ENCODE measurements at regions not wholly inside any gene's neighbourhood (a gene's known extent, or its start where the extent isn't known, plus 50 kb on each side); places are given as distances from the start of the nearest gene placed in this dataset.
A peak's percentile ranks its signal among the peaks of the same experiment; 100 is the strongest.

DNA sequence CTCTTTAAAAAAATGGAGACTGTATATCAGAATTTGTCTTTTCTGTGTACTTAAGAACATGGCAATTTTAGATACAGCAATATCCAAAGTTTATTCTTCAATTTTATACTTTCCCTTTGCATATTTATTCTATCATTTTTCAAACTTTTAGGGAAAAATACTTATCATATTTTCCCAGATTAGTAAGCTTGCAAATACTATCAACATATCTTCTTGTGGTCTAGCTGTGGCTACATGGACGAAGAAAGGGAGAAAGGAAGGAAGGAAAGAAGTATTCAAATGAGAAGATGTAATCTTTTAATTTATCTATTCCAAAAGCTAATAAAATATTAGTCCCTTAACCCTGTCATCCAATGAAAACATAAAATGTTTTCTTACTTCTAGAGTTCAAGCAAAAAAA lies 797.8 kb upstream of the GALNTL6 start (continued):
- TF ChIP-seq, protein P1, sequence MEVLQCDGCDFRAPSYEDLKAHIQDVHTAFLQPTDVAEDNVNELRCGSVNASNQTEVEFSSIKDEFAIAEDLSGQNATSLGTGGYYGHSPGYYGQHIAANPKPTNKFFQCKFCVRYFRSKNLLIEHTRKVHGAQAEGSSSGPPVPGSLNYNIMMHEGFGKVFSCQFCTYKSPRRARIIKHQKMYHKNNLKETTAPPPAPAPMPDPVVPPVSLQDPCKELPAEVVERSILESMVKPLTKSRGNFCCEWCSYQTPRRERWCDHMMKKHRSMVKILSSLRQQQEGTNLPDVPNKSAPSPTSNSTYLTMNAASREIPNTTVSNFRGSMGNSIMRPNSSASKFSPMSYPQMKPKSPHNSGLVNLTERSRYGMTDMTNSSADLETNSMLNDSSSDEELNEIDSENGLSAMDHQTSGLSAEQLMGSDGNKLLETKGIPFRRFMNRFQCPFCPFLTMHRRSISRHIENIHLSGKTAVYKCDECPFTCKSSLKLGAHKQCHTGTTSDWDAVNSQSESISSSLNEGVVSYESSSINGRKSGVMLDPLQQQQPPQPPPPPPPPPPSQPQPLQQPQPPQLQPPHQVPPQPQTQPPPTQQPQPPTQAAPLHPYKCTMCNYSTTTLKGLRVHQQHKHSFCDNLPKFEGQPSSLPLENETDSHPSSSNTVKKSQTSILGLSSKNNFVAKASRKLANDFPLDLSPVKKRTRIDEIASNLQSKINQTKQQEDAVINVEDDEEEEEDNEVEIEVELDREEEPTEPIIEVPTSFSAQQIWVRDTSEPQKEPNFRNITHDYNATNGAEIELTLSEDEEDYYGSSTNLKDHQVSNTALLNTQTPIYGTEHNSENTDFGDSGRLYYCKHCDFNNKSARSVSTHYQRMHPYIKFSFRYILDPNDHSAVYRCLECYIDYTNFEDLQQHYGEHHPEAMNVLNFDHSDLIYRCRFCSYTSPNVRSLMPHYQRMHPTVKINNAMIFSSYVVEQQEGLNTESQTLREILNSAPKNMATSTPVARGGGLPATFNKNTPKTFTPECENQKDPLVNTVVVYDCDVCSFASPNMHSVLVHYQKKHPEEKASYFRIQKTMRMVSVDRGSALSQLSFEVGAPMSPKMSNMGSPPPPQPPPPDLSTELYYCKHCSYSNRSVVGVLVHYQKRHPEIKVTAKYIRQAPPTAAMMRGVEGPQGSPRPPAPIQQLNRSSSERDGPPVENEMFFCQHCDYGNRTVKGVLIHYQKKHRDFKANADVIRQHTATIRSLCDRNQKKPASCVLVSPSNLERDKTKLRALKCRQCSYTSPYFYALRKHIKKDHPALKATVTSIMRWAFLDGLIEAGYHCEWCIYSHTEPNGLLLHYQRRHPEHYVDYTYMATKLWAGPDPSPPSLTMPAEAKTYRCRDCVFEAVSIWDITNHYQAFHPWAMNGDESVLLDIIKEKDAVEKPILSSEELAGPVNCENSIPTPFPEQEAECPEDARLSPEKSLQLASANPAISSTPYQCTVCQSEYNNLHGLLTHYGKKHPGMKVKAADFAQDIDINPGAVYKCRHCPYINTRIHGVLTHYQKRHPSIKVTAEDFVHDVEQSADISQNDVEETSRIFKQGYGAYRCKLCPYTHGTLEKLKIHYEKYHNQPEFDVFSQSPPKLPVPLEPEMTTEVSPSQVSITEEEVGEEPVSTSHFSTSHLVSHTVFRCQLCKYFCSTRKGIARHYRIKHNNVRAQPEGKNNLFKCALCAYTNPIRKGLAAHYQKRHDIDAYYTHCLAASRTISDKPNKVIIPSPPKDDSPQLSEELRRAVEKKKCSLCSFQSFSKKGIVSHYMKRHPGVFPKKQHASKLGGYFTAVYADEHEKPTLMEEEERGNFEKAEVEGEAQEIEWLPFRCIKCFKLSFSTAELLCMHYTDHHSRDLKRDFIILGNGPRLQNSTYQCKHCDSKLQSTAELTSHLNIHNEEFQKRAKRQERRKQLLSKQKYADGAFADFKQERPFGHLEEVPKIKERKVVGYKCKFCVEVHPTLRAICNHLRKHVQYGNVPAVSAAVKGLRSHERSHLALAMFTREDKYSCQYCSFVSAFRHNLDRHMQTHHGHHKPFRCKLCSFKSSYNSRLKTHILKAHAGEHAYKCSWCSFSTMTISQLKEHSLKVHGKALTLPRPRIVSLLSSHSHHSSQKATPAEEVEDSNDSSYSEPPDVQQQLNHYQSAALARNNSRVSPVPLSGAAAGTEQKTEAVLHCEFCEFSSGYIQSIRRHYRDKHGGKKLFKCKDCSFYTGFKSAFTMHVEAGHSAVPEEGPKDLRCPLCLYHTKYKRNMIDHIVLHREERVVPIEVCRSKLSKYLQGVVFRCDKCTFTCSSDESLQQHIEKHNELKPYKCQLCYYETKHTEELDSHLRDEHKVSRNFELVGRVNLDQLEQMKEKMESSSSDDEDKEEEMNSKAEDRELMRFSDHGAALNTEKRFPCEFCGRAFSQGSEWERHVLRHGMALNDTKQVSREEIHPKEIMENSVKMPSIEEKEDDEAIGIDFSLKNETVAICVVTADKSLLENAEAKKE (CRISPR knock-in tag; IDR thresholded peaks at IDR 0.05) = no peak

DNA sequence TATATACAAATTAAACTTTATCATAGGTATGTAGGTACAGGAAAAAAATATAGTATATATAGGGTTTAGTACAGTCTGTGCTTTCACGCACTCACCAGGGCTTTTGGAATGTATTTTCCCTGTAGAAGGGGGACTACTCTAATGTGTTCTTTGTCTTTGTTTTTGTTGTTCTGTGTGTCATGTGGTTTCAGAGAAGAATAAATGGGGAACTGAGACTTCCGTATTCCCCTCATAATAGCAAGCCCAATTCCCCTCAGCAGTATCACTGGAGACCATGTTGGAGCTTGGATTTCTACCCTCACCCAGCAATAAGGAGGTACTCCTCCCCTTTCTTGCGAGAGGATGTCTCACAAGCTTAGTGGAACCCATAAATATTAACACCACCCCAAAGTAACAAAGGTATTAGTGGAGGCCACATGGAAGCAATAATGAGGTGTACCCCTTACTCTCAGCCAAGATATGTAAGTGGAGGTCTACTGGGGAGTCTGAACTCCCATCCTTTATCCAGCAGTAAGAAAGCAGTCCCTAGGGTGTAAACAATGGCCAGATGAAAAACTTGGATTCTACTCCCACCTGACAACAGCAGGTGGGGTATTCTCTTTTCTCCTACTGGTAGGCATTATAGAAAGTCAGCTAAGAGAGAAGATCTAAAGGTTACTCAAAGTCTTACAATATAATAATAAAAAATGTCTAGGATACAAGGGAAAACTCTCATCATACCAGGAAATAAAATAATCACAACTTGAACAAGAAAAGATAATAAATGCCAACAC lies 805.4 kb upstream of the GALNTL6 start:
- ATAC-seq = no peak
- peak overlapping the region; percentile 83 for H3K27ac Mint-ChIP-seq
- Histone ChIP-seq H4K20me1 (replicated peaks; ENCODE audit: insufficient read depth) (no peaks in the 10 kb centered on the region), H2AFZ (peak overlapping the region; percentile 20; the same call in 1 of the 2 replicates), H3K27ac (ENCODE audit: low read depth) (no peak overlapping the region), H3K4me3 (no peak overlapping the region), H3K79me2 (replicated peaks; ENCODE audit: insufficient read depth) (no peaks in the 10 kb centered on the region), H3K4me1 (ENCODE audit: insufficient read depth) (peaks cover 15% of the 10 kb centered on the region), H3K36me3 (ENCODE audit: insufficient read depth) (no peaks in the 10 kb centered on the region; the same call in 1 of the 2 replicates), H3F3A (replicated peaks; ENCODE audit: low read depth) (no peaks in the 10 kb centered on the region), H3K27me3 (ENCODE audit: insufficient read depth) (no peaks in the 10 kb centered on the region), H3K9me2 (ENCODE audit: insufficient read depth) (no peaks in the 10 kb centered on the region), H3K4me2 (peak overlapping the region; percentile 10; the same call in 1 of the 2 replicates)
- peaks cover 11% of the 10 kb centered on the region for H3K4me1 Mint-ChIP-seq
- H3K36me3 Mint-ChIP-seq (ENCODE audit: low read depth) = peaks cover 22% of the 10 kb centered on the region
- H3K9me3 Mint-ChIP-seq = peaks cover 21% of the 10 kb centered on the region
- H3K27me3 Mint-ChIP-seq (ENCODE audit: insufficient read depth, low read depth, poor library complexity) = no peaks in the 10 kb centered on the region
- no peak overlapping the region for H3K4me3 Mint-ChIP-seq
- DNase-seq (ENCODE audit: low spot score) = peak; percentile 13
- TF ChIP-seq JUNB (IDR thresholded peaks at IDR 0.05; ENCODE audit: unreplicated experiment) (no peak), STAT1 (IDR thresholded peaks at IDR 0.05; ENCODE audit: unreplicated experiment) (no peak), REST (IDR thresholded peaks at IDR 0.05; ENCODE audit: unreplicated experiment) (no peak), ZNF331 (CRISPR knock-in tag; IDR thresholded peaks at IDR 0.05; ENCODE audit: low read depth) (no peak), NANOG (IDR thresholded peaks at IDR 0.05; ENCODE audit: borderline replicate concordance) (no peak), EZH2phosphoT487 (IDR thresholded peaks at IDR 0.05; ENCODE audit: unreplicated experiment) (no peak), CREB1 (CRISPR knock-in tag; IDR thresholded peaks at IDR 0.05; ENCODE audit: low read depth) (no peak), EZH2 (IDR thresholded peaks at IDR 0.05; ENCODE audit: low read depth, unreplicated experiment) (no peak)
- TF ChIP-seq, protein P2, sequence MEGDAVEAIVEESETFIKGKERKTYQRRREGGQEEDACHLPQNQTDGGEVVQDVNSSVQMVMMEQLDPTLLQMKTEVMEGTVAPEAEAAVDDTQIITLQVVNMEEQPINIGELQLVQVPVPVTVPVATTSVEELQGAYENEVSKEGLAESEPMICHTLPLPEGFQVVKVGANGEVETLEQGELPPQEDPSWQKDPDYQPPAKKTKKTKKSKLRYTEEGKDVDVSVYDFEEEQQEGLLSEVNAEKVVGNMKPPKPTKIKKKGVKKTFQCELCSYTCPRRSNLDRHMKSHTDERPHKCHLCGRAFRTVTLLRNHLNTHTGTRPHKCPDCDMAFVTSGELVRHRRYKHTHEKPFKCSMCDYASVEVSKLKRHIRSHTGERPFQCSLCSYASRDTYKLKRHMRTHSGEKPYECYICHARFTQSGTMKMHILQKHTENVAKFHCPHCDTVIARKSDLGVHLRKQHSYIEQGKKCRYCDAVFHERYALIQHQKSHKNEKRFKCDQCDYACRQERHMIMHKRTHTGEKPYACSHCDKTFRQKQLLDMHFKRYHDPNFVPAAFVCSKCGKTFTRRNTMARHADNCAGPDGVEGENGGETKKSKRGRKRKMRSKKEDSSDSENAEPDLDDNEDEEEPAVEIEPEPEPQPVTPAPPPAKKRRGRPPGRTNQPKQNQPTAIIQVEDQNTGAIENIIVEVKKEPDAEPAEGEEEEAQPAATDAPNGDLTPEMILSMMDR (conservative IDR thresholded peaks at IDR 0.05; ENCODE audit: low read depth in 2 of 2) = no peak; a peak in 1 of 4 replicates

Data from GM23338 (cell line).